HEK293 (cell line): ENCODE measurements at regions not wholly inside any gene's neighbourhood (a gene's known extent, or its start where the extent isn't known, plus 50 kb on each side); places are given as distances from the start of the nearest gene placed in this dataset.
A peak's percentile ranks its signal among the peaks of the same experiment; 100 is the strongest.

Experiments used
- CTCF ChIA-PET: fragments of 350-600 bp; formaldehyde crosslinking; extraction: SDS; loops from one replicate; lab custom pipeline; 2021; ENCODE audit warnings: antibody characterized with exemption; lab: Yijun Ruan, JAX
- POLR2A ChIA-PET: fragments of 300-600 bp; formaldehyde crosslinking; extraction: SDS; loops from one replicate; lab custom pipeline; 2020; ENCODE audit warnings: antibody characterized with exemption, inconsistent platforms; lab: Yijun Ruan, JAX
- H3K27ac ChIP-seq: fragments of 200-500 bp; sonication (Bioruptor generic); 2 replicates; pipeline ENCODE4 v1.5.1; 2014; ENCODE audit warnings: low read depth, low read length, control low read depth, inconsistent platforms; ENCODE audit errors: extremely low read depth
- H3K36me3 ChIP-seq, 2 experiments: fragments of 200-500 bp in 1 of 2; sonication (Bioruptor generic) in 1 of 2; 1 replicate in 1 of 2; 2 replicates in 1 of 2; pipeline ENCODE4 v1.5.1; 2014 to 2017; ENCODE audit warnings: inconsistent platforms in 2 of 2, low read length in 2 of 2; ENCODE audit not compliant: control insufficient read depth in 2 of 2, insufficient read depth in 1 of 2
- H3K4me1 ChIP-seq: fragments of 200-500 bp; sonication (Bioruptor generic); 2 replicates; pipeline ENCODE4 v1.5.1; 2014; ENCODE audit warnings: mild to moderate bottlenecking, low read length, inconsistent platforms; ENCODE audit not compliant: control insufficient read depth, insufficient read depth
- H3K4me3 ChIP-seq: 2 replicates; pipeline ENCODE4 v1.5.1; 2011; ENCODE audit warnings: low read depth, mild to moderate bottlenecking, control low read depth, low read length, moderate library complexity
- H3K9me3 ChIP-seq: fragments of 200-500 bp; sonication (Bioruptor generic); 2 replicates; pipeline ENCODE4 v1.5.1; 2014; ENCODE audit warnings: low read depth, low read length, inconsistent platforms; ENCODE audit not compliant: control insufficient read depth, insufficient read depth
- CTCF ChIP-seq: fragments of 450-650 bp; formaldehyde crosslinking; IDR thresholded peaks from 2 replicates; pipeline ENCODE4 v1.5.1; 2016; ENCODE audit warnings: missing biosample characterization, missing genetic modification characterization
- EGR2 ChIP-seq: fragments of 450-650 bp; formaldehyde crosslinking; IDR thresholded peaks from 2 replicates; pipeline ENCODE4 v1.5.1; 2016; ENCODE audit warnings: low read depth, missing biosample characterization, missing genetic modification characterization
- GFI1B ChIP-seq: fragments of 450-650 bp; formaldehyde crosslinking; IDR thresholded peaks from 2 replicates; pipeline ENCODE4 v1.5.1; 2016; ENCODE audit warnings: missing biosample characterization, missing genetic modification characterization
- GLI4 ChIP-seq: fragments of 450-650 bp; formaldehyde crosslinking; IDR thresholded peaks from 2 replicates; pipeline ENCODE4 v1.5.1; 2016; ENCODE audit warnings: missing biosample characterization, missing genetic modification characterization
- GLIS1 ChIP-seq: fragments of 450-650 bp; formaldehyde crosslinking; IDR thresholded peaks from 2 replicates; pipeline ENCODE4 v1.5.1; 2016; ENCODE audit warnings: missing biosample characterization, missing genetic modification characterization
- HOXD13 ChIP-seq: sonication (generic); formaldehyde crosslinking; IDR thresholded peaks from 2 replicates; pipeline ENCODE4 v1.8.0; 2022; ENCODE audit warnings: missing genetic modification reagents, borderline replicate concordance
- KLF17 ChIP-seq: fragments of 450-650 bp; formaldehyde crosslinking; IDR thresholded peaks from 2 replicates; pipeline ENCODE4 v1.5.1; 2016; ENCODE audit warnings: missing biosample characterization, missing genetic modification characterization
- MZF1 ChIP-seq: fragments of 450-650 bp; formaldehyde crosslinking; IDR thresholded peaks from 2 replicates; pipeline ENCODE4 v1.5.1; 2017; ENCODE audit warnings: missing biosample characterization, missing genetic modification characterization, borderline replicate concordance
- OSR2 ChIP-seq: fragments of 450-650 bp; formaldehyde crosslinking; IDR thresholded peaks from 2 replicates; pipeline ENCODE4 v1.5.1; 2016; ENCODE audit warnings: missing biosample characterization, missing genetic modification characterization
- SCRT2 ChIP-seq: fragments of 450-650 bp; formaldehyde crosslinking; IDR thresholded peaks from 2 replicates; pipeline ENCODE4 v1.5.1; 2016; ENCODE audit warnings: missing biosample characterization, missing genetic modification characterization
- SP3 ChIP-seq: fragments of 450-650 bp; formaldehyde crosslinking; IDR thresholded peaks from 2 replicates; pipeline ENCODE4 v1.5.1; 2016; ENCODE audit warnings: missing biosample characterization, missing genetic modification characterization
- SP7 ChIP-seq: fragments of 450-650 bp; formaldehyde crosslinking; IDR thresholded peaks from 2 replicates; pipeline ENCODE4 v1.5.1; 2016; ENCODE audit warnings: missing biosample characterization, missing genetic modification characterization
- TRIM28 ChIP-seq: IDR thresholded peaks from 2 replicates; pipeline ENCODE4 v1.6.1; 2011; ENCODE audit warnings: low read length, control low read depth, borderline replicate concordance
- WT1 ChIP-seq: fragments of 450-650 bp; formaldehyde crosslinking; IDR thresholded peaks from 2 replicates; pipeline ENCODE4 v1.5.1; 2016; ENCODE audit warnings: missing biosample characterization, missing genetic modification characterization
- ZFHX2 ChIP-seq: fragments of 450-650 bp; formaldehyde crosslinking; conservative IDR thresholded peaks from 2 replicates; pipeline ENCODE4 v1.5.1; 2016; ENCODE audit warnings: missing biosample characterization, missing genetic modification characterization
- ZFP37 ChIP-seq: fragments of 450-650 bp; formaldehyde crosslinking; IDR thresholded peaks from 2 replicates; pipeline ENCODE4 v1.5.1; 2016; ENCODE audit warnings: missing biosample characterization, missing genetic modification characterization
- ZIC2 ChIP-seq: fragments of 450-650 bp; formaldehyde crosslinking; IDR thresholded peaks from 2 replicates; pipeline ENCODE4 v1.5.1; 2016; ENCODE audit warnings: missing biosample characterization, missing genetic modification characterization
- ZNF121 ChIP-seq: fragments of 450-650 bp; formaldehyde crosslinking; IDR thresholded peaks from 2 replicates; pipeline ENCODE4 v1.5.1; 2016; ENCODE audit warnings: missing biosample characterization, missing genetic modification characterization
- ZNF155 ChIP-seq: fragments of 450-650 bp; formaldehyde crosslinking; IDR thresholded peaks from 2 replicates; pipeline ENCODE4 v1.5.1; 2016; ENCODE audit warnings: missing biosample characterization, missing genetic modification characterization
- ZNF157 ChIP-seq: fragments of 450-650 bp; formaldehyde crosslinking; IDR thresholded peaks from 2 replicates; pipeline ENCODE4 v1.5.1; 2016; ENCODE audit warnings: missing biosample characterization, missing genetic modification characterization
- ZNF16 ChIP-seq: fragments of 450-650 bp; formaldehyde crosslinking; IDR thresholded peaks from 2 replicates; pipeline ENCODE4 v1.5.1; 2016; ENCODE audit warnings: low read depth, missing biosample characterization, missing genetic modification characterization
- ZNF19 ChIP-seq: fragments of 450-650 bp; formaldehyde crosslinking; IDR thresholded peaks from 2 replicates; pipeline ENCODE4; 2016; ENCODE audit warnings: missing biosample characterization, missing genetic modification characterization, low read depth
- ZNF211 ChIP-seq: fragments of 450-650 bp; formaldehyde crosslinking; IDR thresholded peaks from 2 replicates; pipeline ENCODE4 v1.5.1; 2016; ENCODE audit warnings: low read depth, missing biosample characterization, missing genetic modification characterization
- ZNF514 ChIP-seq: fragments of 450-650 bp; formaldehyde crosslinking; IDR thresholded peaks from 2 replicates; pipeline ENCODE4 v1.5.1; 2016; ENCODE audit warnings: missing biosample characterization, missing genetic modification characterization
- ZNF580 ChIP-seq: fragments of 450-650 bp; formaldehyde crosslinking; IDR thresholded peaks from 2 replicates; pipeline ENCODE4 v1.5.1; 2016; ENCODE audit warnings: missing biosample characterization, missing genetic modification characterization
- ZNF624 ChIP-seq: fragments of 450-650 bp; formaldehyde crosslinking; IDR thresholded peaks from 2 replicates; pipeline ENCODE4 v1.5.1; 2017; ENCODE audit warnings: missing biosample characterization, missing genetic modification characterization
- ZNF639 ChIP-seq: fragments of 450-650 bp; formaldehyde crosslinking; IDR thresholded peaks from 2 replicates; pipeline ENCODE4 v1.5.1; 2016; ENCODE audit warnings: missing biosample characterization, missing genetic modification characterization
- ZNF701 ChIP-seq: fragments of 450-650 bp; formaldehyde crosslinking; IDR thresholded peaks from 2 replicates; pipeline ENCODE4 v1.5.1; 2016; ENCODE audit warnings: missing biosample characterization, missing genetic modification characterization
- ZNF776 ChIP-seq: fragments of 450-650 bp; formaldehyde crosslinking; IDR thresholded peaks from 2 replicates; pipeline ENCODE4 v1.5.0; 2017; ENCODE audit warnings: missing biosample characterization, missing genetic modification characterization, borderline replicate concordance
- ZNF777 ChIP-seq: fragments of 450-650 bp; formaldehyde crosslinking; IDR thresholded peaks from 2 replicates; pipeline ENCODE4 v1.5.1; 2017; ENCODE audit warnings: missing biosample characterization, missing genetic modification characterization, borderline replicate concordance
- ZNF830 ChIP-seq: fragments of 450-650 bp; IDR thresholded peaks from 2 replicates; pipeline ENCODE4 v1.5.0; 2018; ENCODE audit warnings: missing biosample characterization, missing genetic modification characterization, low read depth, mild to moderate bottlenecking, moderate library complexity
- ZSCAN30 ChIP-seq: fragments of 450-650 bp; IDR thresholded peaks from 2 replicates; pipeline ENCODE4 v1.5.1; 2018; ENCODE audit warnings: missing biosample characterization, mild to moderate bottlenecking, missing genetic modification characterization, moderate library complexity

GRCh38 chr6:144723431-144723830 is 438.3 kb downstream of the UTRN start (continued):
- TF ChIP-seq KLF17 (tag by site-specific recombination) (no peak), ZNF211 (tag by site-specific recombination) (no peak), ZNF639 (tag by site-specific recombination) (no peak), ZNF19 (tag by site-specific recombination) (no peak)

- no peak for TF ChIP-seq ZNF155
- no peak for TF ChIP-seq ZNF701
- no peak for TF ChIP-seq CTCF (tag by site-specific recombination)
- TF ChIP-seq ZNF830 (tag by site-specific recombination) = no peak
- no peak for TF ChIP-seq WT1 (tag by site-specific recombination)
- TF ChIP-seq GLI4 (tag by site-specific recombination) = no peak
- no peak for TF ChIP-seq ZNF624
- no peak for TF ChIP-seq SCRT2 (tag by site-specific recombination)
- no peak for TF ChIP-seq ZFP37 (tag by site-specific recombination)
- TF ChIP-seq ZNF16 (tag by site-specific recombination) = no peak
- TF ChIP-seq, all 188 proteins: peak for 0
- no peaks in the 10 kb centered on the region for H3K9me3 ChIP-seq
- H3K27ac ChIP-seq = no peak overlapping the region
- H3K36me3 ChIP-seq = no peaks in the 10 kb centered on the region
- ChIA-PET CTCF (no interaction called here), POLR2A (no interaction called here)
- no peak overlapping the region for H3K4me3 ChIP-seq
- H3K4me1 ChIP-seq = peaks cover 6% of the 10 kb centered on the region
Observed at GRCh38 chr6:144724818-144725217, 439.7 kb downstream of the UTRN start.

- POLR2A ChIA-PET = no interaction called here
- Histone ChIP-seq H3K4me3 (no peak overlapping the region), H3K4me1 (peaks cover 6% of the 10 kb centered on the region), H3K36me3 (no peaks in the 10 kb centered on the region), H3K9me3 (no peaks in the 10 kb centered on the region), H3K27ac (no peak overlapping the region)
- CTCF ChIA-PET = interaction anchor here (0.6 kb wide), 1 partner anchor 24 kb away, joined by 3 read pairs; no protein-coding TSS in a partner anchor
- TF ChIP-seq GFI1B (tag by site-specific recombination) (no peak), WT1 (tag by site-specific recombination) (peak; percentile 30; the same call in 1 of the 2 replicates), TRIM28 (peak; percentile 87), ZNF701 (no peak), ZIC2 (tag by site-specific recombination) (peak; percentile 79), MZF1 (tag by site-specific recombination) (peak; percentile 78; the same call in 1 of the 2 replicates), ZNF777 (tag by site-specific recombination) (no peak), ZNF514 (tag by site-specific recombination) (no peak), HOXD13 (CRISPR knock-in tag) (peak; percentile 90), GLIS1 (tag by site-specific recombination) (peak; percentile 95), ZSCAN30 (tag by site-specific recombination) (no peak), SP7 (tag by site-specific recombination) (no peak), ZFHX2 (tag by site-specific recombination) (peak; percentile 66), ZNF121 (tag by site-specific recombination) (no peak), OSR2 (tag by site-specific recombination) (peak; percentile 87), SP3 (no peak), ZNF776 (no peak), ZNF580 (tag by site-specific recombination) (no peak), ZNF157 (no peak), EGR2 (peak; percentile 52; the same call in 1 of the 2 replicates)
Observed at GRCh38 chr6:144725736-144726522, 440.8 kb downstream of the UTRN start.
